HG03354 (cell line): ENCODE measurements at regions not wholly inside any gene's neighbourhood (a gene's known extent, or its start where the extent isn't known, plus 50 kb on each side); places are given as distances from the start of the nearest gene placed in this dataset.
"Not testable (repeated sequence)": the region's sequence is repeated elsewhere in the genome, so short reads cannot be mapped to it uniquely, and the experiment has no call there.

Experiments used
- ATAC-seq: cut with Tn5 transposase; IDR thresholded peaks from one replicate; pipeline ENCODE4 v1.9.1; 2021; ENCODE audit warnings: mild to moderate bottlenecking; ENCODE audit not compliant: unreplicated experiment, poor library complexity, severe bottlenecking

DNA sequence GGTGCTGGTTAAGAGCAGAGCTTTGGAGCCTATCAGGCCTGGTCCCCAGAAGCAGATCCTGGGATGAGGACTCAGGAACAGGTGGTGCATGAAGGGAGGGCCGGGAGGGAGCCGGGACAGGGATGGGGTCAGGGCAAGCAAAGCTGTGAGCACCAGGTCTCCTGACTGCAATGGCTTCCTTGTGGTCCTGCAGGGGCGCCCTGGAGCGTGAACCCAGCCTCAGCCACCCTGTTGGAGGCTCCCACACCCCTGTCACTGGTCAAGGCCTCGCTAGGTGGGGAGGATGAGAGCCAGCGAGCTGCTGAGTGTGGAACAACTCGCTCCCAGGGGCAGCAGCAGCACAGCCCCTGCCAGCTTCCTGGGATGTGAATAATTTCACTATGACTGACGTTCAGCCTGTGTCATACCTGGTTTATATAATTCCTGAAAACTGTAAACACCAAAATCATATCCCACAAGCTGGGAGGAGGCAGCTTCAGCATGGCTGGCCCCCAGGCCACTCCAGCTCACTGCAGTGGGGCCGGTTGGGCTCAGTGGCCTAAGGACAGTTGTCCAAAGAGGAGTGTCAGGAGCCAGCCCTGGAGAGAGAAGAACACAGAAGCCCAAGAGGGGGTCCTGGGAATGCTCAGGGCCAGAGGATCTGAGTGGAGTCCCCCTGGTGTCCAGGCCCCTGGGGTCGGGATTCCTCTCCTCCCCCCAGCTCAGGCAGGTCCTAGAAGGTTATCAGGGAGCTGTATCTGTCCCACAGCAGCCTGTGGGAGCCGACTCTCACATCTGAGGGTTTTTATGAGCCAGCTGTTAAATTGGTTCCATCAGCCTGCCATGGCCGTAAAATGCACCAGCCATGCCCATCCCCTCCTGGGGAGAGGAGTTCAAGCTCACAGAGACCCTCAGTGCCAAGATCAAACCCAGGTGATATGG, 272.9 kb downstream of the ADGRD1 start:
- ATAC-seq = no peak

DNA sequence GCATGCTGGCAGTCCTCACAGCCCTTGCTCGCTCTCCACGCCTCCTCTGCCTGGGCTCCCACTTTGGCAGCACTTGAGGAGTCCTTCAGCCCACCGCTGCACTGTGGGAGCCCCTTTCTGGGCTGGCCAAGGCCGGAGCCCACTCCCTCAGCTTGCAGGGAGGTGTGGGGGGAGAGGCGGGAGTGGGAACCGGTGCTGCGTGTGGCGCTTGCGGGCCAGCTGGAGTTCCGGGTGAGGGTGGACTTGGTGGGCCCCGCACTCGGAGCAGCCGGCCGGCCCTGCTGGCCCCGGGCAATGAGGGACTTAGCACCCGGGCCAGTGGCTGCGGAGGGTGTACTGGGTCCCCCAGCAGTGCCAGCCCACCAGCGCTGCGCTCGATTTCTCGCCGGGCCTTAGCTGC, 273.9 kb downstream of the ADGRD1 start:
- not testable (repeated sequence) for ATAC-seq

- ATAC-seq = not testable (repeated sequence)
Measured at GRCh38 chr12:131229079-131229425, 275.3 kb downstream of the ADGRD1 start.

DNA sequence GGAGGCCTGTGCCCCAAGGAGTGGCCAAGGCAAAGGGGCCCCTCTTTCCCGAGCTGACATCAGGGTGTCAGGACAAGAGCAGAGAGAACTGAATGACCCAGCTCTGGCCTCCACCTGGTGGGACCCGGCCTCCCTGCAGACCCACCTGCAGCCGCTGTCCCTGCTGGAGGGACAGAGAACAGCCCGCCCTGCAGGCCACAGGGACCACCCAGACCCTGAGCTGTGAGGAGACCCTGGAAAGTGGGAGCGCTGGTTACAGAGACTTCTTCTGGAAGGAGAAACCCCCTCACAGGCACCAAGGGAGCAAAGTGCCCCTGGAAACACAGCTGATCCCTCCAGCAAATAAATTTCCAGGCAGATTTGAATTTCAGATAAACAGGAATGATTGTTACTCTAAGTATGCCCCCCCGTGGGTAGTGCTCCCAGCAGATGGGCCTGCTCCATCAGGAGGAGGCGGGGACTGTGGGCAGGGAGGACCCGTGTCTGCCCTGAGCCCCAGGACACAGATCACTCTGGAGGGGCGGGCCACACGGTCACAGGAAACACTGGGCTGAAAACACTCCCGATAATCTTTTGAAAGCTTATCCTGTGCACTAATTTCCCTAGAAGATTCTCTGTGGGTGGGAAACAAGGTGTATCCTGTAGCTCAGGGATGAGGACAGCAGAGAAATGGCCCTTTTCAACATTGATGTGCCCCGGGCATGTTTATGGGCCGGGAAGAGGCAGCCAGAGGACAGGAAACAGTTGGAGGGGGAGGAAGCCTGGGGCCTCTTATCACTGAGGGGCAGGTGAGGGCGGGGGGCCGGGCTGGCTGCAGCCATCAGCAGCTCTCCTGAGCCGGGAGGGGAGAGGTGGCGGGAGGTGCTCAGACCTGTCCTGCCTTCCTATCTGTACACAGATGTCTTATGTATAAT, 276.0 kb downstream of the ADGRD1 start:
- no peak for ATAC-seq

GRCh38 chr12:131230340-131231031, 276.8 kb downstream of the ADGRD1 start:
- no peak for ATAC-seq

GRCh38 chr12:131231032-131231980, 277.6 kb downstream of the ADGRD1 start:
- ATAC-seq = no peak

DNA sequence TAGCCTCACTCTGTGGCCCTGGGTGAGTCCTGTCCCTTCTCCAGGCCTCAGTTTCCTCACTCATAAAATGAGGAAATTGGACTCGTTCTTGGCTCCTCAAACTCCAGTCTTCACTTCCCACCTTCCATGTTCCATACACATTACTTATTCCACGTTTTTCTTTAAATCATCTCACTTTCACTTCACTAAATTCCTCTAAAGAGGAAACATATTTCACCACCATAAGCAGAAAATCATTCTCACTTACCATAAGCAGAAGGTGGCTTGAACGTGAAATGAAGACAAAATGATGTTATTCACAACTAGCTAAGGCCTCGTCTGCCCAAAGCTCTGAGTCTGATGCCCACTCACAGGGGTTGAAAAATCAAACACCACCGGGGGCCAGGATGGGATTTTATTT, 278.3 kb downstream of the ADGRD1 start:
- ATAC-seq = no peak

DNA sequence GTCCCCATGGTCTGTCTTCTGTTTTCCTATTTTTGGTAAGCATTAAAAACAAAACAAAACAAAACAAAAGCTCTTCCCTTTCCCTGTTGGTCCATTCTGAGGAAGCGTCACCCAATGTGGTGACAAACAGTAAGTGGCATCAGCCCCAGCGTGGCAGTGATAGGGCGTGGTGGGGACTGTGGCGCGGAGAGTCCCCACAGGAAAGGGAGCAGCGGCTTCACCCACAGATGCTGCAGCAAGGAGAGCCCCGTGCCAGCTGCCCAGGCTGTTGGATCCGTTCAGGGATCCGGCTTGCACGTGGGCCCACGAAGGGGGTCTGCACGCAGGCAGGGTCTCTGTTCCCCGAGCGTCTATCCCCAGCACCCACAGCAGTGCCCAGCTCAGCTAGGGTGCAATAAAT, 279.2 kb downstream of the ADGRD1 start:
- ATAC-seq = not testable (repeated sequence)

DNA sequence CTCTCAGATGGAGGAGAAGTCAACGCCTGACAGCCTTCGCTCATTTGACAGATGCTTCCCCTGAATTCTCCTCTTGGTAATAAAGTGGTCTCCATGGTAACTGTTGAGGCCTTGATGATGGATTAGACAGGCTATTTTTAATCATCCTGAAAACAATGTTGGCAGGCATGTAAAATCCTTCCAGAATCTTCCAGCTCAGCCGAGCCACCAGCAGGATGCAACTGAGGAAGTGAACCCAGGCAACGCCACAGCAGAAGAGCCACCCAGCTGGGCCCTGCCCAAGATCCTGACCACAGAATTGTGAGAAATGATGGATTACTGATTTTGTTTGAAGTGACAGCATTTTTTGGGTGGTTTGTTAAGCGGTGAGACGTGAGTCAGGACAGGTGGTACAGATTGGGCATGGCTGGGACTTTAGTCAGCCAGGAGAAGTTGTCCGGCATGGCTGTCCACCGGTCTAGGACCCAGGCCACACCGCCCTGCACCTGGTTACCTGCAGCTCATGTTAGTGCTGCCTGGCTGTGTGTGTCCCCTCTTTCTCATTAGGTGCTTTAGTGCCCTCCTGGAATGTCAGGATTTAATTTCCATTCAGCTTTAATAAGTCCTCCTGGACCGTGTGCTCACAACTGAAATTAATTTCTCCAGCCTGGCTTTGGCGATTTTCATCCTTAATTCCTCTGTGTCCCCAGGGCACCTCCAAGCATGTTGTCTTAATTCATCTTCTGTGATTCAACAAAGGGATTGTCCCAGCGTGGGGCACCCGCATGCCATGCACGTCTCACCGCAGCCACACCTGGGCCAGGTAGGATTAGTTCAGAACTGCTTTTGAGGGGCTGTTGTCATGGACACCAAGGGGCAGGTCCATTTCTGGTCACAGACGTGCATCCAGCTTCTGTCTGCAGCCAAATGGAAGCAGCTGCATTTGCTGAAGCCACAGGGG, 280.4 kb downstream of the ADGRD1 start:
- ATAC-seq = not testable (repeated sequence)

GRCh38 chr12:131234841-131235271, 281.1 kb downstream of the ADGRD1 start:
- ATAC-seq = not testable (repeated sequence)

GRCh38 chr12:131235871-131236271, 282.2 kb downstream of the ADGRD1 start:
- no peak for ATAC-seq

- ATAC-seq = peak; percentile 72
Measured at GRCh38 chr12:131239384-131240094, 285.8 kb downstream of the ADGRD1 start.

DNA sequence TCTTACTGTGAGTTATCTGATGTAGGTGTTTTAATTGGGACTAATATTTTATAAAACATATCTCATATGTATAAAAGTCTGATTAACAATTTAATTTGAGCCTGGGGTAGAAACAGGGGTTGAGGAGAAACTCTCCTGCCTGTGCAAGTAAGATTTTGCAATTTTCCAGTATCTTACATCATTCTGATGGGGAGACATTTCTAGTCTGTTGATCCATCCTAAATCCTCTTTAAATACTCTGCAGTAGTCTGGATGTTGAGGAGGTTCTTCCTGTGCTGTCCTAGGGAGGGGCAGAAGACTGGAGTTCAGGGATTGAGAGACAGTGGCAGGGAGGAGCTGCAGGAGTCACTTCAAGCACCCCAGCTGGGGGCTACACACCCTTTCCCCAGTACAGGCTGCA, 287.8 kb downstream of the ADGRD1 start:
- no peak for ATAC-seq

- ATAC-seq = no peak
Measured at GRCh38 chr12:131242741-131243496, 289.2 kb downstream of the ADGRD1 start.

DNA sequence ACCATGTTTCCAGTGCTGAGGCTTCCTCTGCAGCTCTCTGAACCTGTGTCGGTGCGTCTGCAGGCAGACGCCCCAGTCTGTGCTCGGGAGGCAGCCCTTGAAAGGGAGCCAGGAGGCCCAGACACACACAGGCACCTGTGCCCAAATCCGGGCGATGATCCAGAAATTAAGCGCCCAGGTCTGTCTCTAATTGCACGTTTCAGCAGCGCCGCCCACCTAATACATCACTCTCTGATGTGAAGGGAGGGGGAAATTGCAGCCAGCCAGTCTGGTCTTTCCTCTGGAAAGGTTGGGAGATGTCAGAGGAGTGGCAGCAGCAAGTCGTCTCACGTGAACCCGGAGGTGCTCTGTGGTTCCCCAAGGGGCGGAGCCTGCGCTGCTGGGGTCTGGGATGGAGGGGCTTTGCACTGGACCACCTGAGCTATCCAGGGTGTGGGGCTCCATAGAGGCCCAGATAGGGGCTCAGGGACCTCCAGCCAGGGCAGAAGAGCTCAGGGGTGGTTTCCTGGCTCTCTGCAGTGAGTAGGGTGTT, 290.5 kb downstream of the ADGRD1 start:
- not testable (repeated sequence) for ATAC-seq

DNA sequence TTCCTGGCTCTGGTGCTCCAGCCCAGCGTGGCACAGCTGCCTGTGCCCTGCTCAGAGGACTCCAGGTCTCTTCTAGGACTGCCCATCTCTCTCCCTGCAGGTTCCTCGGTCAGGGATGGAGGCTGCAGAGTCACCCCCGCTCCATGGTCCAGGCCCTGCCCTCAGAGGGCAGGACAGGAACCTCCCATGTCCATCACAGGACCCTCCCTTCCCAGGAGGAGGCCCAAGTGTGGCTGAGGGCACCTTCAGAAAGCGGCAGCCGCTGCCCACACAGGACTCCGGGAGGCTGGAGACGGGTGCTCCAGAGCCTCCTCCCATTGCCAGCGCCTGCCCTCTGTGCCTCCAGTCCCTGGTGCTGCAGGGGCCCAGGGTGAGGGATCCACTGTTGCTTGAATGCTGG, 291.5 kb downstream of the ADGRD1 start:
- not testable (repeated sequence) for ATAC-seq
